ENCODE measurements at regions not wholly inside any gene's neighbourhood (a gene's known extent, or its start where the extent isn't known, plus 50 kb on each side); places are given as distances from the start of the nearest gene placed in this dataset.
A peak's percentile ranks its signal among the peaks of the same experiment; 100 is the strongest.

GRCh38 chr10:71063401-71063800, 149.0 kb upstream of the UNC5B start:
- DNase-seq (ENCODE audit: low read depth, low spot score) (no peak), FAIRE-seq (no peak)
- dilution Hi-C loops (cut with MboI; ENCODE audit: extremely low pct_ligation_motif_present, low sequenced_read_pairs), result no loop called here
- no peaks in the 10 kb centered on the region for H3K9me3 ChIP-seq (ENCODE audit: control insufficient read depth, low read depth, low read length)
- no peak overlapping the region for H3K4me3 ChIP-seq (ENCODE audit: control insufficient read depth in 2 of 3, extremely low read depth in 1 of 3, insufficient read depth in 2 of 3, low read depth in 1 of 3, low read length in 3 of 3)
- H3K9me1 ChIP-seq (ENCODE audit: control insufficient read depth, extremely low read depth, insufficient read depth, low read length), result no peaks in the 10 kb centered on the region
- H4K20me1 ChIP-seq (ENCODE audit: control insufficient read depth, extremely low read depth, insufficient read depth, low read length), result no peaks in the 10 kb centered on the region
- no peak overlapping the region for H3K4me2 ChIP-seq (ENCODE audit: control insufficient read depth, extremely low read depth, insufficient read depth, low read depth, low read length)
- H3K27me3 ChIP-seq (ENCODE audit: control insufficient read depth, extremely low read depth, insufficient read depth, low read length), result peaks cover 19% of the 10 kb centered on the region
- no peak overlapping the region for H3K9ac ChIP-seq (ENCODE audit: control insufficient read depth, extremely low read depth, insufficient read depth, low read length)
- no peaks in the 10 kb centered on the region for H3K79me2 ChIP-seq (ENCODE audit: control insufficient read depth, insufficient read depth, low read length)
- no peak overlapping the region for H3K27ac ChIP-seq (ENCODE audit: control insufficient read depth, insufficient read depth, low read length)
- TF ChIP-seq CTCF (optimal IDR thresholded peaks at IDR 0.05 in 1 of 3, IDR thresholded peaks at IDR 0.05 in 1 of 3, conservative IDR thresholded peaks at IDR 0.05 in 1 of 3; ENCODE audit: extremely low read depth in 1 of 3, insufficient read depth in 2 of 3, low read length in 3 of 3) (no peak), EZH2 (IDR thresholded peaks at IDR 0.05; ENCODE audit: low read length) (no peak)
- no peak overlapping the region for H2AFZ ChIP-seq (ENCODE audit: control insufficient read depth, low read length)
- no peaks in the 10 kb centered on the region for H3K4me1 ChIP-seq (ENCODE audit: control insufficient read depth, extremely low read depth, insufficient read depth, low read length)
- no peaks in the 10 kb centered on the region for H3K36me3 ChIP-seq (ENCODE audit: control insufficient read depth in 2 of 2, extremely low read depth in 1 of 2, insufficient read depth in 2 of 2, low read length in 2 of 2)

- H3K9me3 ChIP-seq (ENCODE audit: control insufficient read depth, low read depth, low read length), result no peaks in the 10 kb centered on the region
- no peak overlapping the region for H3K4me2 ChIP-seq (ENCODE audit: control insufficient read depth, extremely low read depth, insufficient read depth, low read depth, low read length)
- no peak overlapping the region for H3K9ac ChIP-seq (ENCODE audit: control insufficient read depth, extremely low read depth, insufficient read depth, low read length)
- H4K20me1 ChIP-seq (ENCODE audit: control insufficient read depth, extremely low read depth, insufficient read depth, low read length), result no peaks in the 10 kb centered on the region
- H3K9me1 ChIP-seq (ENCODE audit: control insufficient read depth, extremely low read depth, insufficient read depth, low read length), result no peaks in the 10 kb centered on the region
- dilution Hi-C loops (cut with MboI; ENCODE audit: extremely low pct_ligation_motif_present, low sequenced_read_pairs), result no loop called here
- no peaks in the 10 kb centered on the region for H3K79me2 ChIP-seq (ENCODE audit: control insufficient read depth, insufficient read depth, low read length)
- no peak for TF ChIP-seq EZH2 (IDR thresholded peaks at IDR 0.05; ENCODE audit: low read length)
- TF ChIP-seq CTCF (optimal IDR thresholded peaks at IDR 0.05 in 1 of 3, IDR thresholded peaks at IDR 0.05 in 1 of 3, conservative IDR thresholded peaks at IDR 0.05 in 1 of 3; ENCODE audit: extremely low read depth in 1 of 3, insufficient read depth in 2 of 3, low read length in 3 of 3), result peak in 2 of 3 experiments; percentile 25 to 47
- peaks cover 16% of the 10 kb centered on the region for H3K27me3 ChIP-seq (ENCODE audit: control insufficient read depth, extremely low read depth, insufficient read depth, low read length)
- no peak overlapping the region for H3K27ac ChIP-seq (ENCODE audit: control insufficient read depth, insufficient read depth, low read length)
- no peak overlapping the region for H2AFZ ChIP-seq (ENCODE audit: control insufficient read depth, low read length)
- DNase-seq (ENCODE audit: low read depth, low spot score), result no peak
- peaks cover 8% of the 10 kb centered on the region for H3K4me1 ChIP-seq (ENCODE audit: control insufficient read depth, extremely low read depth, insufficient read depth, low read length)
- FAIRE-seq, result no peak
- no peak overlapping the region for H3K4me3 ChIP-seq (ENCODE audit: control insufficient read depth in 2 of 3, extremely low read depth in 1 of 3, insufficient read depth in 2 of 3, low read depth in 1 of 3, low read length in 3 of 3)
- H3K36me3 ChIP-seq (ENCODE audit: control insufficient read depth in 2 of 2, extremely low read depth in 1 of 2, insufficient read depth in 2 of 2, low read length in 2 of 2), result no peaks in the 10 kb centered on the region
These were observed 147.8 kb upstream of the UNC5B start for GRCh38 chr10:71064413-71065118.

Data from keratinocyte (primary cell).